Sigmoid colon (tissue), 6 donors: ENCODE measurements at regions not wholly inside any gene's neighbourhood (a gene's known extent, or its start where the extent isn't known, plus 50 kb on each side); places are given as distances from the start of the nearest gene placed in this dataset.
"Not testable (repeated sequence)": the region's sequence is repeated elsewhere in the genome, so short reads cannot be mapped to it uniquely, and the experiment has no call there.

ENCODE experiments used
- DNase-seq: peaks from one replicate; pipeline ENCODE4 v3.0.0-alpha.2; 2019
- H3K27ac ChIP-seq, 4 donors: fragments of 200-600 bp; sonication (generic); one replicate each; pipeline ENCODE4 v1.5.1; 2016 to 2019; ENCODE audit warnings: mild to moderate bottlenecking in 1 of 4
- H3K27me3 ChIP-seq, 3 donors: fragments of 200-600 bp; sonication (generic); one replicate each; pipeline ENCODE4 v1.5.1; 2019; ENCODE audit warnings: mild to moderate bottlenecking in 1 of 3
- H3K36me3 ChIP-seq, 4 donors: fragments of 200-600 bp; sonication (generic); one replicate each; pipeline ENCODE4 v1.5.1; 2016 to 2019
- H3K4me1 ChIP-seq, 4 donors: fragments of 200-600 bp; sonication (generic); one replicate each; pipeline ENCODE4 v1.5.1; 2017 to 2019
- H3K4me3 ChIP-seq, 4 donors: fragments of 200-600 bp; sonication (generic); one replicate each; pipeline ENCODE4 v1.5.1; 2017 to 2019; ENCODE audit warnings: mild to moderate bottlenecking in 2 of 4, moderate library complexity in 1 of 4
- H3K9me3 ChIP-seq, 4 donors: fragments of 200-600 bp in 3 of 4; sonication (generic) in 3 of 4; one replicate each; pipeline versions ENCODE4 v1.5.1 to v1.6.1; 2013 to 2019
- CTCF ChIP-seq, 4 experiments: fragments of 450-650 bp in 3 of 4; fragments of 200-600 bp in 1 of 4; IDR thresholded peaks; one replicate each; pipeline ENCODE4 v1.5.1; 2016 to 2019; ENCODE audit warnings: antibody characterized with exemption in 4 of 4, mild to moderate bottlenecking in 3 of 4, moderate library complexity in 2 of 4
- EP300 ChIP-seq, 4 donors: sonication (generic); formaldehyde crosslinking; IDR thresholded peaks; one replicate each; pipeline ENCODE4 v1.6.1; 2017; ENCODE audit warnings: antibody characterized with exemption in 4 of 4
- POLR2A ChIP-seq, 2 donors: fragments of 450-650 bp; IDR thresholded peaks; one replicate each; pipeline ENCODE4 v1.6.1; 2016; ENCODE audit warnings: antibody characterized with exemption in 2 of 2, mild to moderate bottlenecking in 2 of 2, moderate library complexity in 2 of 2
- POLR2AphosphoS5 ChIP-seq, 4 donors: sonication (generic); formaldehyde crosslinking; IDR thresholded peaks; one replicate each; pipeline ENCODE4 v1.6.1; 2017; ENCODE audit warnings: antibody characterized with exemption in 4 of 4
- WGBS, 2 donors: extraction: QIAGEN DNeasy Blood & Tissue Kit; methylation state at CpG; one replicate each; pipeline ENCODE4 v1.1.7; 2013; 5-methylcytosine and 5-hydroxymethylcytosine counted together
- intact Hi-C: fragments of 100-400 bp; cut with DNase I; formaldehyde crosslinking; loops from one replicate; pipeline ENCODE4 v1.15.1; 2023
- donor health status: healthy with polysubstance abuse.
- donor health status: healthy.

- no peak for DNase-seq
- Histone ChIP-seq H3K36me3 (no peaks in the 10 kb centered on the region), H3K4me3 (no peak overlapping the region), H3K4me1 (no peaks in the 10 kb centered on the region), H3K9me3 (peaks cover 0 to 3% (median 0%) of the 10 kb centered on the region in 4 donors), H3K27ac (no peak overlapping the region), H3K27me3 (no peaks in the 10 kb centered on the region)
- TF ChIP-seq EP300 (IDR thresholded peaks at IDR 0.05) (no peak), POLR2AphosphoS5 (IDR thresholded peaks at IDR 0.05) (no peak), CTCF (IDR thresholded peaks at IDR 0.05) (no peak), POLR2A (IDR thresholded peaks at IDR 0.05) (no peak)
- WGBS, 2 donors: 91 to 96% methylated on average over 3 of the region's 3 CpGs
- intact Hi-C loops: no loop called here
Observed at GRCh38 chr10:16242446-16242845, 194.4 kb upstream of the PTER start.

- intact Hi-C loops: no loop called here
- Histone ChIP-seq H3K27ac (no peak overlapping the region), H3K9me3 (peaks cover 0 to 3% (median 0%) of the 10 kb centered on the region in 4 donors), H3K27me3 (no peaks in the 10 kb centered on the region), H3K4me3 (no peak overlapping the region), H3K4me1 (no peaks in the 10 kb centered on the region), H3K36me3 (no peaks in the 10 kb centered on the region)
- TF ChIP-seq EP300 (IDR thresholded peaks at IDR 0.05) (no peak), POLR2AphosphoS5 (IDR thresholded peaks at IDR 0.05) (no peak), CTCF (IDR thresholded peaks at IDR 0.05) (no peak), POLR2A (IDR thresholded peaks at IDR 0.05) (no peak)
- no peak for DNase-seq
Observed at GRCh38 chr10:16242859-16243613, 193.8 kb upstream of the PTER start.

GRCh38 chr10:16250136-16250535 lies 186.7 kb upstream of the PTER start:
- H3K27ac ChIP-seq, H3K36me3 ChIP-seq, H3K4me3 ChIP-seq, H3K27me3 ChIP-seq, DNase-seq, H3K9me3 ChIP-seq, intact Hi-C loops, H3K4me1 ChIP-seq: not testable (repeated sequence)
- 49 to 52% methylated on average over 7 of the region's 7 CpGs for WGBS, 2 donors

- TF ChIP-seq EP300 (IDR thresholded peaks at IDR 0.05) (no peak), POLR2AphosphoS5 (IDR thresholded peaks at IDR 0.05) (no peak), POLR2A (IDR thresholded peaks at IDR 0.05) (no peak), CTCF (IDR thresholded peaks at IDR 0.05) (no peak)
- Histone ChIP-seq H3K4me3 (no peak overlapping the region), H3K36me3 (no peaks in the 10 kb centered on the region), H3K4me1 (no peaks in the 10 kb centered on the region), H3K27me3 (no peaks in the 10 kb centered on the region), H3K27ac (no peak overlapping the region), H3K9me3 (peaks cover 0 to 4% (median 0%) of the 10 kb centered on the region in 4 donors)
- intact Hi-C loops: no loop called here
- no peak for DNase-seq
- WGBS, 2 donors: 81 to 85% methylated on average over 3 of the region's 3 CpGs
Observed at GRCh38 chr10:16256336-16256735, 180.5 kb upstream of the PTER start.

- Histone ChIP-seq H3K36me3 (no peaks in the 10 kb centered on the region), H3K27ac (no peak overlapping the region), H3K4me1 (no peaks in the 10 kb centered on the region), H3K9me3 (peaks cover 0 to 4% (median 0%) of the 10 kb centered on the region in 4 donors), H3K4me3 (no peak overlapping the region), H3K27me3 (no peaks in the 10 kb centered on the region)
- TF ChIP-seq CTCF (IDR thresholded peaks at IDR 0.05) (no peak), POLR2AphosphoS5 (IDR thresholded peaks at IDR 0.05) (no peak), POLR2A (IDR thresholded peaks at IDR 0.05) (no peak), EP300 (IDR thresholded peaks at IDR 0.05) (no peak)
- no peak for DNase-seq
- 69 to 79% methylated on average over 6 of the region's 6 CpGs for WGBS, 2 donors
- intact Hi-C loops: no loop called here
Observed at GRCh38 chr10:16258291-16259040, 178.3 kb upstream of the PTER start.
